OCI-LY7 (cell line): ENCODE measurements at regions not wholly inside any gene's neighbourhood (a gene's known extent, or its start where the extent isn't known, plus 50 kb on each side); places are given as distances from the start of the nearest gene placed in this dataset.

Experiments used
- EZH2phosphoT487 ChIP-seq: fragments of 200-600 bp; sonication (generic); IDR thresholded peaks from 2 replicates; pipeline ENCODE4 v1.6.1; 2018; ENCODE audit warnings: low read depth, borderline replicate concordance, mild to moderate bottlenecking, mixed run types, antibody characterized with exemption, low read length, moderate library complexity, mixed read lengths
- TF ChIP-seq, protein P1 (sequence below): fragments of 200-600 bp; sonication (generic); conservative IDR thresholded peaks from 2 replicates; pipeline ENCODE4 v1.5.1; 2014; ENCODE audit warnings: mild to moderate bottlenecking, antibody characterized with exemption, low read length, moderate library complexity, mixed read lengths

DNA sequence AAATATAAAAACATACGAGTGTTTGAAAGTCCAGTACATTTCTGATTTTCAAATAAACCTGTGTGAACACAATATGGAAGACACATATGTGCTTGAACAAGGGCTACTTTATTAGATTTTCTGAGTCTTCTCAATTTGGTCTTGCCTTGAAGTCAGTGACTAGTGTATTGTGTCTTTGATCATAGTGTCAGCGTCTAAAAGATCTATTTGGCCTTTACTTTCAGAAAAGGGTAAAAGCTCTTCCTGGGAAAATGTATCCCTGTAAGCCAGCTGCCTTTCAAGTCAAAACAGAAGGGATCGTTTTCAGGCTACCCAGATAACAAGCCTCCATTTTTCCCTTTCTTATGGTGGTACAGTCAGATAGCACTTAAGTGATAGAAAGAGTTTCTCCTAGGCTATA lies 471.9 kb downstream of the CMPK2 start:
- no peak for TF ChIP-seq EZH2phosphoT487
- TF ChIP-seq, protein P1, sequence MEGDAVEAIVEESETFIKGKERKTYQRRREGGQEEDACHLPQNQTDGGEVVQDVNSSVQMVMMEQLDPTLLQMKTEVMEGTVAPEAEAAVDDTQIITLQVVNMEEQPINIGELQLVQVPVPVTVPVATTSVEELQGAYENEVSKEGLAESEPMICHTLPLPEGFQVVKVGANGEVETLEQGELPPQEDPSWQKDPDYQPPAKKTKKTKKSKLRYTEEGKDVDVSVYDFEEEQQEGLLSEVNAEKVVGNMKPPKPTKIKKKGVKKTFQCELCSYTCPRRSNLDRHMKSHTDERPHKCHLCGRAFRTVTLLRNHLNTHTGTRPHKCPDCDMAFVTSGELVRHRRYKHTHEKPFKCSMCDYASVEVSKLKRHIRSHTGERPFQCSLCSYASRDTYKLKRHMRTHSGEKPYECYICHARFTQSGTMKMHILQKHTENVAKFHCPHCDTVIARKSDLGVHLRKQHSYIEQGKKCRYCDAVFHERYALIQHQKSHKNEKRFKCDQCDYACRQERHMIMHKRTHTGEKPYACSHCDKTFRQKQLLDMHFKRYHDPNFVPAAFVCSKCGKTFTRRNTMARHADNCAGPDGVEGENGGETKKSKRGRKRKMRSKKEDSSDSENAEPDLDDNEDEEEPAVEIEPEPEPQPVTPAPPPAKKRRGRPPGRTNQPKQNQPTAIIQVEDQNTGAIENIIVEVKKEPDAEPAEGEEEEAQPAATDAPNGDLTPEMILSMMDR, result no peak
